HFF-Myc (cell line): ENCODE measurements at regions not wholly inside any gene's neighbourhood (a gene's known extent, or its start where the extent isn't known, plus 50 kb on each side); places are given as distances from the start of the nearest gene placed in this dataset.

Experiments used
- DNase-seq: peaks from one replicate; pipeline ENCODE4 v3.0.0-alpha.2; 2011; ENCODE audit warnings: low read depth; ENCODE audit errors: extremely low read depth
- H3K4me3 ChIP-seq: replicated peaks from 2 replicates; pipeline ENCODE4 v1.5.1; 2011; ENCODE audit warnings: low read depth, mild to moderate bottlenecking, control low read depth, low read length
- TF ChIP-seq, protein P1 (sequence below): IDR thresholded peaks from 2 replicates; pipeline ENCODE4 v1.5.1; 2012; ENCODE audit warnings: mild to moderate bottlenecking, low read depth, low read length, control low read depth; ENCODE audit errors: missing control alignments

GRCh38 chr6:95208621-95209020 lies 368.7 kb upstream of the MANEA start:
- H3K4me3 ChIP-seq = no peak overlapping the region
- TF ChIP-seq, protein P1, sequence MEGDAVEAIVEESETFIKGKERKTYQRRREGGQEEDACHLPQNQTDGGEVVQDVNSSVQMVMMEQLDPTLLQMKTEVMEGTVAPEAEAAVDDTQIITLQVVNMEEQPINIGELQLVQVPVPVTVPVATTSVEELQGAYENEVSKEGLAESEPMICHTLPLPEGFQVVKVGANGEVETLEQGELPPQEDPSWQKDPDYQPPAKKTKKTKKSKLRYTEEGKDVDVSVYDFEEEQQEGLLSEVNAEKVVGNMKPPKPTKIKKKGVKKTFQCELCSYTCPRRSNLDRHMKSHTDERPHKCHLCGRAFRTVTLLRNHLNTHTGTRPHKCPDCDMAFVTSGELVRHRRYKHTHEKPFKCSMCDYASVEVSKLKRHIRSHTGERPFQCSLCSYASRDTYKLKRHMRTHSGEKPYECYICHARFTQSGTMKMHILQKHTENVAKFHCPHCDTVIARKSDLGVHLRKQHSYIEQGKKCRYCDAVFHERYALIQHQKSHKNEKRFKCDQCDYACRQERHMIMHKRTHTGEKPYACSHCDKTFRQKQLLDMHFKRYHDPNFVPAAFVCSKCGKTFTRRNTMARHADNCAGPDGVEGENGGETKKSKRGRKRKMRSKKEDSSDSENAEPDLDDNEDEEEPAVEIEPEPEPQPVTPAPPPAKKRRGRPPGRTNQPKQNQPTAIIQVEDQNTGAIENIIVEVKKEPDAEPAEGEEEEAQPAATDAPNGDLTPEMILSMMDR = no peak
- no peak for DNase-seq

DNA sequence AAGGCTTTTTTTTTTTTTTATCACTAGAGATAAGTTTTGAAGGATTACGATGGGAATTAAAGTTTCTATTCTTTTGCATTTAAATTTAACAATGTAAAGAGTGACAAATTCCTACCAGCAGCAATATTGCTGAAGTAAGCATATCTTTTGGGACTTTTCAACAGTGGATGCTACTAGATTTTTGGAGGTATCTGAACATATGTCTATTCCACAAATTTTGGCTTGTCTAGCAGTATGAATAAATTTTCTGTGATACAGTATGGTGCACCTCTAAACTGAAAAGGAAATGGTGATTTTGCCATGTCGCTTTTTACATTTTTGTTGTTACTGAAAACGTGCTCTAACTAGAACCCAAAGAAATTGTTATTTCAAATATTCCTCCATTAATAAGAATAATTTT lies 368.3 kb upstream of the MANEA start:
- TF ChIP-seq, protein P1 = no peak
- DNase-seq = no peak

DNA sequence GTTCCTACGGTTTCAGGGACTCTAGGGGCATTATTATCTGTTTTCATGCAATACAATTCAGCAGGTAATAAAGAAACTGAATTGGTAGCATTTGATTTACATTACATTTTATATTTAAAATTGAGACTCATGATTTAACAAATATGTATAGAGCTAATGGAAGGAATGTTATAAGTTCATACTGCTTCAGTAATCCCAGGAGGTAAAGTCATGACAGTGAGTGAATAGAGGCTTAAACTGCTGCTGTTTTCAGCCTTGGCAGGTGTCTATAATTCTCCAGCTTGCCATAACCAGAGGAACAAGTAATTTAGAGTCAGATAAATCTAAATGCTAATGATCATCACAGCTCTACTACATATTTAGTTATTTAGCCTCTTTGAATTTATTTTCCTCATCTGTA lies 360.8 kb upstream of the MANEA start:
- TF ChIP-seq, protein P1 = no peak
- no peak overlapping the region for H3K4me3 ChIP-seq
- no peak for DNase-seq

More for the DNA sequence above, 368.3 kb upstream of the MANEA start:
- no peak overlapping the region for H3K4me3 ChIP-seq

DNA sequence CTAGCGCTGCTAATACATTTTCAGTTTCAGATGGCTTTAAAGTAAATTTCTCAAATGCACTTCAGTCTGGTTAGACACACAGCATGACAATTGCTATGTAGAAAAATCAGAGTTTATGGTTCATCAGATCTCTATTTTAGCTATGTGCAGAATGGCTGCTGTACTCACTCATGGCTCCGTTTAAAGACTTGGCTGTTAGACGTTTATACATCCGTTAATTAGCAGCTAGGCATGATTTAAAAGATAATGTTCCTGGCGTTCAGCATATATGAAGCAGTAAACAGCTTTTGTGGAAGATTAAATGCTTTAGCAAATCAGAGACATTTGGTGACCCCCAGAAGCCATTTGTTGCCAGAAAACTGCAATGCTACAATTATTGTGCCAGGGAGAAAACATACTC lies 350.0 kb upstream of the MANEA start:
- DNase-seq = no peak
- H3K4me3 ChIP-seq = no peak overlapping the region
- TF ChIP-seq, protein P1 = no peak

DNA sequence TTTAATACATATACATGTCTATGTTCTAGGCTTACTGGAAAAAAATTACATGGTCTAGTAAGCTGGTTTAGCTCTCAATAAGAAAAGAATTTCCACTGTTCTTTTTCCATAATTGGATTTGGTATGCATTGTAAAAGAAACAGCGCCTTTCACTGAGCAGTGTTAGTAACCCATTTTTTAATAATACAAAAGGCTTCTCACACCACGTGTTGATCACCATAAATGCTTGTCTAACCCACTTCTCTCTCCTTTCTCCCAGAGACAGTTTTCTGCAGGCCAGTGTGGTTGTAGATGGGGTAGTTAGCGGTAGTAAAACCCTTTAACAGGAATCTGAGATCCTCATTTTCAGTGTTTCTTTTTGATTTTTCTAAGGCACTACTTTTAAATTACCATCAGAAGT lies 348.7 kb upstream of the MANEA start:
- DNase-seq = no peak
- TF ChIP-seq, protein P1 = no peak
- H3K4me3 ChIP-seq = no peak overlapping the region

GRCh38 chr6:95230071-95230740 lies 347.1 kb upstream of the MANEA start:
- no peak for DNase-seq
- H3K4me3 ChIP-seq = no peak overlapping the region
- TF ChIP-seq, protein P1 = no peak

DNA sequence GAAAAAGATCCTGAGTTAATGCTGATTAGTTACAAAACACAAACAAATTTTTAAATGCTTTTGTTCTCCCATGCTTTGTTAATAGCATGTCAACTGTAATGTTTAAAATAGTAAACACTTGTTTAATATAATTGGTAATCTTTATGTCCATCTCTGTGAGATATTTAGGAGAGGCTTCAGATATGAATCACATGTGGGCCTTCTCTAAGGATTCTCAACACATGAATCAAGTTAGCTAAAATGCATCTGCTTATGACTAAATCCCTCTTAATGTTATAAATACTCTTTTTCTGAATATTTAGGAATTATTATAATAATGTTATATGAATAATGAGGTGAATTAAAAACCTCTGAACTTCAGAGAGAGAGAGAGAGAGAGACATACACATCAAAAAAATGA lies 345.9 kb upstream of the MANEA start:
- TF ChIP-seq, protein P1 = no peak
- no peak for DNase-seq
- no peak overlapping the region for H3K4me3 ChIP-seq
